ENCODE measurements at regions not wholly inside any gene's neighbourhood (a gene's known extent, or its start where the extent isn't known, plus 50 kb on each side); places are given as distances from the start of the nearest gene placed in this dataset.

- TF ChIP-seq BACH2 (CRISPR knock-in tag; IDR thresholded peaks at IDR 0.05; ENCODE audit: borderline replicate concordance) (no peak), GLIS3 (CRISPR knock-in tag; IDR thresholded peaks at IDR 0.05) (no peak), SNAI2 (CRISPR knock-in tag; IDR thresholded peaks at IDR 0.05) (no peak), PATZ1 (CRISPR knock-in tag; IDR thresholded peaks at IDR 0.05; ENCODE audit: borderline replicate concordance) (no peak), ZNF565 (CRISPR knock-in tag; conservative IDR thresholded peaks at IDR 0.05; ENCODE audit: low read depth) (no peak)
- no peak for ATAC-seq
These were observed 124.4 kb upstream of the UBE2E2 start for GRCh38 chr3:23078735-23079134.

GRCh38 chr3:23079976-23080375 is 123.2 kb upstream of the UBE2E2 start:
- no peak for TF ChIP-seq PPARA (CRISPR knock-in tag; IDR thresholded peaks at IDR 0.05; ENCODE audit: borderline replicate concordance)
- TF ChIP-seq ZNF565 (CRISPR knock-in tag; conservative IDR thresholded peaks at IDR 0.05; ENCODE audit: low read depth): no peak
- no peak for TF ChIP-seq BACH2 (CRISPR knock-in tag; IDR thresholded peaks at IDR 0.05; ENCODE audit: borderline replicate concordance)
- no peak for TF ChIP-seq CSDC2 (CRISPR knock-in tag; IDR thresholded peaks at IDR 0.05)
- TF ChIP-seq RARB (CRISPR knock-in tag; IDR thresholded peaks at IDR 0.05): no peak
- no peak for TF ChIP-seq GLIS3 (CRISPR knock-in tag; IDR thresholded peaks at IDR 0.05)
- TF ChIP-seq ESRRG (CRISPR knock-in tag; IDR thresholded peaks at IDR 0.05): no peak
- no peak for TF ChIP-seq ZNF70 (CRISPR knock-in tag; IDR thresholded peaks at IDR 0.05)
- ATAC-seq: no peak

- no peak for TF ChIP-seq POU6F1 (CRISPR knock-in tag; IDR thresholded peaks at IDR 0.05; ENCODE audit: borderline replicate concordance, low read depth)
- no peak for ATAC-seq
These were observed 119.4 kb upstream of the UBE2E2 start for GRCh38 chr3:23083701-23084100.

DNA sequence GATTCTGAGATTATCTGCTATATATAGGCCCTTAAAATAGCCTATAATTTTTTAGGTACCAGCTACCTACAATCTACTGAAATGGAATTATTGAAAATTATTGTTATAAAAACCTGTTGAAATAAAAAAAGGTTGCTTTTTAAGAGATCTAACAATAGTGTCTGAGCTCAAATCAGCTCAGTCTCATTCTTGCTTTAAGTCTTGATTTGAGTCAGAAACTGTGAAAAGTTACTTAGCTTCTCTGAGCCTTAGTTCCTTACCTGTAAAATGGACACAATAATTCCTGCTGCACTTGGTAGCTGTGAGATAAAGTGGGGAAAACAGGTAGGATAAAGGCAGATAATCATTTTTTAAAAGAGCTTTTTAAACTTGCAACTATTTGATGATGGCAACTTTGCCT is 118.8 kb upstream of the UBE2E2 start:
- TF ChIP-seq SNAI2 (CRISPR knock-in tag; IDR thresholded peaks at IDR 0.05) (no peak), CSDC2 (CRISPR knock-in tag; IDR thresholded peaks at IDR 0.05) (no peak), ZNF8 (CRISPR knock-in tag; IDR thresholded peaks at IDR 0.05) (no peak), ZFP3 (CRISPR knock-in tag; IDR thresholded peaks at IDR 0.05) (no peak), GLIS3 (CRISPR knock-in tag; IDR thresholded peaks at IDR 0.05) (no peak), ZC3H10 (CRISPR knock-in tag; IDR thresholded peaks at IDR 0.05) (no peak), ESRRG (CRISPR knock-in tag; IDR thresholded peaks at IDR 0.05) (no peak), ZNF565 (CRISPR knock-in tag; conservative IDR thresholded peaks at IDR 0.05; ENCODE audit: low read depth) (no peak), BACH2 (CRISPR knock-in tag; IDR thresholded peaks at IDR 0.05; ENCODE audit: borderline replicate concordance) (no peak)
- no peak for ATAC-seq

DNA sequence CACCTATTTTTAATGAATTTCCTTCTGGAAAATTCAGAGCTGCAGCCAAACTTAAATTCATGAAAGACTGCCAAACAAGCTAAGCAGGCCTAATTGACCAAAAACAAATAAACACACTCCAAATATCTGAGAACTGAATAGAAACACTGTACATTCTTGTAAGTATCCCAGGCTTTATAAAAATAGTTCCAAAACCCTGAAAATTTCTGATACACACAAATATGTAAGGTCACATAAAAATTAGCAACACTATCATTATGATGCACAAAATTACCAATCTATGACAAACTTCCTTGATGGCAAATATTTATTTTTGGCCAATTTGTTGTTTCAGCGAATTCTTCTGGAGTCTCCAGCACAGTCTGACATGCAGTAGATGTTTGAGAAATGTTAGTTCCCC is 117.9 kb upstream of the UBE2E2 start:
- no peak for ATAC-seq
- no peak for TF ChIP-seq ZNF70 (CRISPR knock-in tag; IDR thresholded peaks at IDR 0.05)
- TF ChIP-seq ARNTL (CRISPR knock-in tag; IDR thresholded peaks at IDR 0.05; ENCODE audit: borderline replicate concordance, low read depth): no peak
- TF ChIP-seq CSDC2 (CRISPR knock-in tag; IDR thresholded peaks at IDR 0.05): no peak
- TF ChIP-seq ZNF8 (CRISPR knock-in tag; IDR thresholded peaks at IDR 0.05): no peak
- TF ChIP-seq SNAI2 (CRISPR knock-in tag; IDR thresholded peaks at IDR 0.05): no peak
- no peak for TF ChIP-seq TSHZ2 (CRISPR knock-in tag; IDR thresholded peaks at IDR 0.05)
- no peak for TF ChIP-seq TOX (CRISPR knock-in tag; IDR thresholded peaks at IDR 0.05; ENCODE audit: borderline replicate concordance)
- no peak for TF ChIP-seq PPARA (CRISPR knock-in tag; IDR thresholded peaks at IDR 0.05; ENCODE audit: borderline replicate concordance)
- no peak for TF ChIP-seq ZNF565 (CRISPR knock-in tag; conservative IDR thresholded peaks at IDR 0.05; ENCODE audit: low read depth)
- no peak for TF ChIP-seq ZFP3 (CRISPR knock-in tag; IDR thresholded peaks at IDR 0.05)
- TF ChIP-seq GLIS3 (CRISPR knock-in tag; IDR thresholded peaks at IDR 0.05): no peak
- no peak for TF ChIP-seq POU6F1 (CRISPR knock-in tag; IDR thresholded peaks at IDR 0.05; ENCODE audit: borderline replicate concordance, low read depth)
- no peak for TF ChIP-seq PATZ1 (CRISPR knock-in tag; IDR thresholded peaks at IDR 0.05; ENCODE audit: borderline replicate concordance)
- TF ChIP-seq, protein P1, sequence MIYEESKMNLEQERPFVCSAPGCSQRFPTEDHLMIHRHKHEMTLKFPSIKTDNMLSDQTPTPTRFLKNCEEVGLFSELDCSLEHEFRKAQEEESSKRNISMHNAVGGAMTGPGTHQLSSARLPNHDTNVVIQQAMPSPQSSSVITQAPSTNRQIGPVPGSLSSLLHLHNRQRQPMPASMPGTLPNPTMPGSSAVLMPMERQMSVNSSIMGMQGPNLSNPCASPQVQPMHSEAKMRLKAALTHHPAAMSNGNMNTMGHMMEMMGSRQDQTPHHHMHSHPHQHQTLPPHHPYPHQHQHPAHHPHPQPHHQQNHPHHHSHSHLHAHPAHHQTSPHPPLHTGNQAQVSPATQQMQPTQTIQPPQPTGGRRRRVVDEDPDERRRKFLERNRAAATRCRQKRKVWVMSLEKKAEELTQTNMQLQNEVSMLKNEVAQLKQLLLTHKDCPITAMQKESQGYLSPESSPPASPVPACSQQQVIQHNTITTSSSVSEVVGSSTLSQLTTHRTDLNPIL (CRISPR knock-in tag; IDR thresholded peaks at IDR 0.05; ENCODE audit: low read depth): no peak
- no peak for TF ChIP-seq TCF4 (CRISPR knock-in tag; IDR thresholded peaks at IDR 0.05; ENCODE audit: borderline replicate concordance)
- TF ChIP-seq ZC3H10 (CRISPR knock-in tag; IDR thresholded peaks at IDR 0.05): no peak
- TF ChIP-seq, protein P2, sequence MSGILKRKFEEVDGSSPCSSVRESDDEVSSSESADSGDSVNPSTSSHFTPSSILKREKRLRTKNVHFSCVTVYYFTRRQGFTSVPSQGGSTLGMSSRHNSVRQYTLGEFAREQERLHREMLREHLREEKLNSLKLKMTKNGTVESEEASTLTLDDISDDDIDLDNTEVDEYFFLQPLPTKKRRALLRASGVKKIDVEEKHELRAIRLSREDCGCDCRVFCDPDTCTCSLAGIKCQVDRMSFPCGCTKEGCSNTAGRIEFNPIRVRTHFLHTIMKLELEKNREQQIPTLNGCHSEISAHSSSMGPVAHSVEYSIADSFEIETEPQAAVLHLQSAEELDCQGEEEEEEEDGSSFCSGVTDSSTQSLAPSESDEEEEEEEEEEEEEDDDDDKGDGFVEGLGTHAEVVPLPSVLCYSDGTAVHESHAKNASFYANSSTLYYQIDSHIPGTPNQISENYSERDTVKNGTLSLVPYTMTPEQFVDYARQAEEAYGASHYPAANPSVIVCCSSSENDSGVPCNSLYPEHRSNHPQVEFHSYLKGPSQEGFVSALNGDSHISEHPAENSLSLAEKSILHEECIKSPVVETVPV (CRISPR knock-in tag; IDR thresholded peaks at IDR 0.05): no peak

Data from SK-N-SH treated with all-trans-retinoic acid at 6 μM for 48 hours (cell line).